IMR-90 (cell line): ENCODE measurements at regions not wholly inside any gene's neighbourhood (a gene's known extent, or its start where the extent isn't known, plus 50 kb on each side); places are given as distances from the start of the nearest gene placed in this dataset.

ENCODE experiments used
- ATAC-seq: fragments of 200-7000 bp; cut with Tn5 transposase; 2 replicates; pipeline ENCODE4 v1.9.1; 2020; ENCODE audit warnings: low read depth, mild to moderate bottlenecking, moderate library complexity
- BruUV-seq: library from RNA; stranded (reverse); fragments of 400-500 nt; replicated peaks from 2 replicates; lab custom pipeline; 2021; lab: Mats Ljungman, UMichigan
- CTCF ChIA-PET: fragments of 300-600 bp; formaldehyde crosslinking; extraction: SDS; loops from one replicate; lab custom pipeline; 2021; ENCODE audit warnings: antibody characterized with exemption; lab: Yijun Ruan, JAX
- POLR2A ChIA-PET: fragments of 300-600 bp; sonication (Branson Sonifier 250); formaldehyde crosslinking; loops from one replicate; lab custom pipeline; 2022; ENCODE audit warnings: antibody characterized with exemption; ENCODE audit not compliant: unreplicated experiment; lab: Charles Lee
- DNase-seq: peaks from one replicate; pipeline ENCODE4 v3.0.0; 2013
- H2AFZ ChIP-seq: replicated peaks from 2 replicates; pipeline ENCODE3; 2013; ENCODE audit warnings: low read length, mild to moderate bottlenecking; ENCODE audit not compliant: poor library complexity
- H2AK5ac ChIP-seq: 2 replicates; pipeline ENCODE4 v1.6.1; 2013; ENCODE audit warnings: low read depth, low read length, inconsistent platforms
- H2AK9ac ChIP-seq: replicated peaks from 2 replicates; pipeline ENCODE3; 2013; ENCODE audit warnings: mild to moderate bottlenecking, low read depth, low read length, moderate library complexity; ENCODE audit not compliant: poor library complexity
- H2BK120ac ChIP-seq: 2 replicates; pipeline ENCODE4 v1.6.1; 2013; ENCODE audit warnings: low read depth, low read length, inconsistent platforms
- H2BK15ac ChIP-seq: 3 replicates; pipeline ENCODE4 v1.6.1; 2013; ENCODE audit warnings: low read depth, low read length, inconsistent platforms
- H2BK20ac ChIP-seq: 2 replicates; pipeline ENCODE4 v1.6.1; 2013; ENCODE audit warnings: low read depth, mild to moderate bottlenecking, inconsistent platforms, low read length, moderate library complexity
- H2BK5ac ChIP-seq: 2 replicates; pipeline ENCODE4 v1.6.1; 2013; ENCODE audit warnings: mild to moderate bottlenecking, low read depth, low read length, inconsistent platforms; ENCODE audit not compliant: poor library complexity, severe bottlenecking
- H3K14ac ChIP-seq: replicated peaks from 2 replicates; pipeline ENCODE4 v1.6.1; 2013; ENCODE audit warnings: low read depth, low read length, inconsistent platforms
- H3K18ac ChIP-seq: 2 replicates; pipeline ENCODE4 v1.6.1; 2013; ENCODE audit warnings: low read depth, low read length, control low read depth
- H3K23ac ChIP-seq: 2 replicates; pipeline ENCODE4 v1.6.1; 2013; ENCODE audit warnings: low read depth, low read length, inconsistent platforms
- H3K27ac ChIP-seq: 2 replicates; pipeline ENCODE4 v1.5.1; 2013; ENCODE audit warnings: mild to moderate bottlenecking, control low read depth, low read length; ENCODE audit not compliant: insufficient read depth
- H3K27me3 ChIP-seq: 2 replicates; pipeline ENCODE4 v1.6.1; 2013; ENCODE audit warnings: low read length; ENCODE audit not compliant: control insufficient read depth, insufficient read depth
- H3K36me3 ChIP-seq: 2 replicates; pipeline ENCODE4 v1.6.1; 2013; ENCODE audit warnings: low read length, mixed read lengths; ENCODE audit not compliant: control insufficient read depth, insufficient read depth
- H3K4ac ChIP-seq: 2 replicates; pipeline ENCODE4 v1.6.1; 2013; ENCODE audit warnings: low read depth, low read length, inconsistent platforms
- H3K4me1 ChIP-seq: 2 replicates; pipeline ENCODE4 v1.6.1; 2013; ENCODE audit warnings: low read length, mixed read lengths; ENCODE audit not compliant: control insufficient read depth, insufficient read depth
- H3K4me2 ChIP-seq: 2 replicates; pipeline ENCODE4 v1.6.1; 2013; ENCODE audit warnings: low read depth, mild to moderate bottlenecking, control low read depth, low read length, moderate library complexity
- H3K4me3 ChIP-seq: 2 replicates; pipeline ENCODE4 v1.5.1; 2013; ENCODE audit warnings: low read depth, mild to moderate bottlenecking, control low read depth, low read length, moderate library complexity; ENCODE audit not compliant: insufficient read depth
- H3K56ac ChIP-seq: 2 replicates; pipeline ENCODE4 v1.6.1; 2013; ENCODE audit warnings: low read length, inconsistent platforms; ENCODE audit not compliant: insufficient read depth; ENCODE audit errors: extremely low read depth
- H3K79me1 ChIP-seq, 2 experiments: 2 replicates each; pipeline ENCODE4 v1.6.1; 2013; ENCODE audit warnings: low read length in 2 of 2, inconsistent platforms in 1 of 2, low read depth in 1 of 2
- H3K9ac ChIP-seq: 2 replicates; pipeline ENCODE4 v1.6.1; 2013; ENCODE audit warnings: low read depth, low read length, control low read depth
- H3K9me1 ChIP-seq: 2 replicates; pipeline ENCODE4 v1.6.1; 2013; ENCODE audit warnings: low read length, inconsistent platforms; ENCODE audit not compliant: insufficient read depth
- H3K9me3 ChIP-seq: 2 replicates; pipeline ENCODE4 v1.6.1; 2013; ENCODE audit warnings: low read length; ENCODE audit not compliant: control insufficient read depth, insufficient read depth
- H4K20me1 ChIP-seq: 2 replicates; pipeline ENCODE4 v1.6.1; 2013; ENCODE audit warnings: low read length, inconsistent platforms; ENCODE audit not compliant: insufficient read depth
- H4K5ac ChIP-seq: 2 replicates; pipeline ENCODE4 v1.6.1; 2013; ENCODE audit warnings: mild to moderate bottlenecking, low read depth, low read length, control low read depth
- H4K8ac ChIP-seq, 2 experiments: 2 replicates each; pipeline ENCODE4 v1.6.1; 2013; ENCODE audit warnings: low read depth in 2 of 2, low read length in 2 of 2, control low read depth in 1 of 2, inconsistent platforms in 1 of 2
- H4K91ac ChIP-seq: 2 replicates; pipeline ENCODE4 v1.6.1; 2013; ENCODE audit warnings: low read depth, low read length, inconsistent platforms; ENCODE audit not compliant: insufficient read depth
- CHD1 ChIP-seq: IDR thresholded peaks from 2 replicates; pipeline ENCODE4 v1.6.1; 2012; ENCODE audit warnings: low read depth, low read length, improper control_type of control experiment
- FOS ChIP-seq: fragments of 150-350 bp; IDR thresholded peaks from 2 replicates; pipeline ENCODE4 v1.6.1; 2016; ENCODE audit warnings: low read depth, low read length
- MAFK ChIP-seq: IDR thresholded peaks from 2 replicates; pipeline ENCODE4 v1.6.1; 2012; ENCODE audit warnings: low read depth, low read length, improper control_type of control experiment
- MXI1 ChIP-seq: IDR thresholded peaks from 2 replicates; pipeline ENCODE4 v1.6.1; 2012; ENCODE audit warnings: low read depth, mild to moderate bottlenecking, low read length, moderate library complexity, borderline replicate concordance
- POLR2A ChIP-seq: IDR thresholded peaks from 2 replicates; pipeline ENCODE4 v1.6.1; 2012; ENCODE audit warnings: mild to moderate bottlenecking, low read depth, low read length
- RAD21 ChIP-seq: IDR thresholded peaks from 2 replicates; pipeline ENCODE4 v1.6.1; 2012; ENCODE audit warnings: low read length, improper control_type of control experiment
- RCOR1 ChIP-seq: IDR thresholded peaks from 2 replicates; pipeline ENCODE4 v1.6.1; 2012; ENCODE audit warnings: mild to moderate bottlenecking, low read length, improper control_type of control experiment; ENCODE audit not compliant: insufficient replicate concordance
- RFX5 ChIP-seq: IDR thresholded peaks from 2 replicates; pipeline ENCODE4 v1.8.0; 2012; ENCODE audit warnings: low read depth, mild to moderate bottlenecking, low read length, moderate library complexity
- SMC3 ChIP-seq: fragments of 150-350 bp; IDR thresholded peaks from 2 replicates; pipeline ENCODE4 v1.6.1; 2016; ENCODE audit warnings: low read depth, mild to moderate bottlenecking, antibody characterized with exemption, low read length, moderate library complexity
- WGBS, 2 experiments: methylation state at CpG; one replicate each; pipeline versions ENCODE4 v1.1.5 to v1.1.7; 2013; ENCODE audit warnings: missing lambda C conversion rate in 2 of 2; ENCODE audit not compliant: insufficient read length in 1 of 2; ENCODE audit errors: extremely low coverage in 2 of 2; 5-methylcytosine and 5-hydroxymethylcytosine counted together
- dilution Hi-C: fragments of 300-500 bp; cut with HindIII; formaldehyde crosslinking; loops from one replicate; pipeline ENCODE4 v1.14.3; 2018; ENCODE audit warnings: low sequenced_read_pairs; ENCODE audit not compliant: unreplicated experiment
- in situ Hi-C: fragments of 300-500 bp; cut with MboI; formaldehyde crosslinking; loops from 3 replicates; pipeline ENCODE4 v1.14.3; 2019; ENCODE audit warnings: low sequenced_read_pairs, inconsistent platforms, mixed read lengths
- intact Hi-C: fragments of 100-400 bp; cut with micrococcal nuclease; formaldehyde crosslinking; loops from 2 replicates; pipeline ENCODE4 v1.10.0; 2022
- TF ChIP-seq, protein P1 (sequence below): fragments of 150-350 bp; IDR thresholded peaks from 2 replicates; pipeline ENCODE4 v1.6.1; 2016; ENCODE audit warnings: low read depth, mild to moderate bottlenecking, low read length, moderate library complexity, borderline replicate concordance
- TF ChIP-seq, protein P2 (sequence below): fragments of 150-350 bp; IDR thresholded peaks from 2 replicates; pipeline ENCODE4 v1.6.1; 2017; ENCODE audit warnings: mild to moderate bottlenecking, antibody characterized with exemption, low read length, low read depth
- TF ChIP-seq, protein P3 (sequence below): conservative IDR thresholded peaks from 2 replicates; pipeline ENCODE4 v1.5.1; 2012; ENCODE audit warnings: mild to moderate bottlenecking, low read depth, low read length, improper control_type of control experiment

DNA sequence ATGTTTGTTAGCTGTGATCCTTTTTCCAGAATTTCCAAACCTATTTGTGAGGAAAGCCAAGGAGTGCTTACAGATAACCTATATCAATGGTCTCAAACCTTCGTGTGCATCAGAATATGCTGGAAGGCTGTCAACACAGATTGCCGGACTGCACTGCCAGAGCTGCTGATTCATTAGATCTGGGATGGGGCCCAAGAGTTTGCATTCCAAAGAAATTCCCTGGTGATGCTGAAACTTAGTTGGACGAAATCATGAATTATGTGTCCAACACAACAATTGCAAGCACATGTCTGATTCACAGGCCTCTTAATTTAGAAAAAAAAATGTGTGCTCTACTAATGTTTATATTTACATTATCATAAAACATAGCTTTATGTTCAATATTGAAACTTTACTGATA lies 544.0 kb upstream of the AMOT start:
- H3K4me2 ChIP-seq: no peak overlapping the region
- intact Hi-C loops (no loop called here), dilution Hi-C loops (no loop called here), in situ Hi-C loops (no loop called here)
- H3K56ac ChIP-seq: no peak overlapping the region
- no peak overlapping the region for H2BK20ac ChIP-seq
- no peak overlapping the region for H2BK15ac ChIP-seq
- no peak overlapping the region for H2BK5ac ChIP-seq
- H3K27ac ChIP-seq: no peak overlapping the region
- H2AFZ ChIP-seq: no peak overlapping the region
- TF ChIP-seq SMC3 (no peak), RCOR1 (no peak), RFX5 (no peak), POLR2A (no peak), FOS (no peak), CHD1 (no peak), MXI1 (no peak), RAD21 (no peak), MAFK (no peak)
- TF ChIP-seq, protein P1, sequence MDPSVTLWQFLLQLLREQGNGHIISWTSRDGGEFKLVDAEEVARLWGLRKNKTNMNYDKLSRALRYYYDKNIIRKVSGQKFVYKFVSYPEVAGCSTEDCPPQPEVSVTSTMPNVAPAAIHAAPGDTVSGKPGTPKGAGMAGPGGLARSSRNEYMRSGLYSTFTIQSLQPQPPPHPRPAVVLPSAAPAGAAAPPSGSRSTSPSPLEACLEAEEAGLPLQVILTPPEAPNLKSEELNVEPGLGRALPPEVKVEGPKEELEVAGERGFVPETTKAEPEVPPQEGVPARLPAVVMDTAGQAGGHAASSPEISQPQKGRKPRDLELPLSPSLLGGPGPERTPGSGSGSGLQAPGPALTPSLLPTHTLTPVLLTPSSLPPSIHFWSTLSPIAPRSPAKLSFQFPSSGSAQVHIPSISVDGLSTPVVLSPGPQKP: no peak
- TF ChIP-seq, protein P2, sequence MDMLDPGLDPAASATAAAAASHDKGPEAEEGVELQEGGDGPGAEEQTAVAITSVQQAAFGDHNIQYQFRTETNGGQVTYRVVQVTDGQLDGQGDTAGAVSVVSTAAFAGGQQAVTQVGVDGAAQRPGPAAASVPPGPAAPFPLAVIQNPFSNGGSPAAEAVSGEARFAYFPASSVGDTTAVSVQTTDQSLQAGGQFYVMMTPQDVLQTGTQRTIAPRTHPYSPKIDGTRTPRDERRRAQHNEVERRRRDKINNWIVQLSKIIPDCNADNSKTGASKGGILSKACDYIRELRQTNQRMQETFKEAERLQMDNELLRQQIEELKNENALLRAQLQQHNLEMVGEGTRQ: no peak
- TF ChIP-seq, protein P3, sequence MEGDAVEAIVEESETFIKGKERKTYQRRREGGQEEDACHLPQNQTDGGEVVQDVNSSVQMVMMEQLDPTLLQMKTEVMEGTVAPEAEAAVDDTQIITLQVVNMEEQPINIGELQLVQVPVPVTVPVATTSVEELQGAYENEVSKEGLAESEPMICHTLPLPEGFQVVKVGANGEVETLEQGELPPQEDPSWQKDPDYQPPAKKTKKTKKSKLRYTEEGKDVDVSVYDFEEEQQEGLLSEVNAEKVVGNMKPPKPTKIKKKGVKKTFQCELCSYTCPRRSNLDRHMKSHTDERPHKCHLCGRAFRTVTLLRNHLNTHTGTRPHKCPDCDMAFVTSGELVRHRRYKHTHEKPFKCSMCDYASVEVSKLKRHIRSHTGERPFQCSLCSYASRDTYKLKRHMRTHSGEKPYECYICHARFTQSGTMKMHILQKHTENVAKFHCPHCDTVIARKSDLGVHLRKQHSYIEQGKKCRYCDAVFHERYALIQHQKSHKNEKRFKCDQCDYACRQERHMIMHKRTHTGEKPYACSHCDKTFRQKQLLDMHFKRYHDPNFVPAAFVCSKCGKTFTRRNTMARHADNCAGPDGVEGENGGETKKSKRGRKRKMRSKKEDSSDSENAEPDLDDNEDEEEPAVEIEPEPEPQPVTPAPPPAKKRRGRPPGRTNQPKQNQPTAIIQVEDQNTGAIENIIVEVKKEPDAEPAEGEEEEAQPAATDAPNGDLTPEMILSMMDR: no peak
- peak; percentile 41 for DNase-seq
- H3K4ac ChIP-seq: no peak overlapping the region
- no peaks in the 10 kb centered on the region; the same call in 1 of the 2 replicates for H3K27me3 ChIP-seq
- POLR2A ChIA-PET: interaction anchor here (0.6 kb wide), 1 partner anchor 1887 kb away, joined by 5 read pairs; no protein-coding TSS in a partner anchor
- H2AK5ac ChIP-seq: no peak overlapping the region
- WGBS, 2 experiments: no CpG with 5 or more reads among the region's 3 CpGs
- H3K79me1 ChIP-seq: no peaks in the 10 kb centered on the region
- H3K14ac ChIP-seq: no peak overlapping the region
- CTCF ChIA-PET: no interaction called here
- no peaks in the 10 kb centered on the region for H4K20me1 ChIP-seq
- no peaks in the 10 kb centered on the region for H3K9me1 ChIP-seq
- no peak for ATAC-seq
- no peak overlapping the region for H3K18ac ChIP-seq
- no peaks in the 10 kb centered on the region for H3K36me3 ChIP-seq
- H2AK9ac ChIP-seq: no peak overlapping the region
- H3K9ac ChIP-seq: no peak overlapping the region
- no peak overlapping the region for H4K8ac ChIP-seq
- no peak overlapping the region for H3K4me3 ChIP-seq
- H4K91ac ChIP-seq: no peak overlapping the region
- no peak overlapping the region for H3K23ac ChIP-seq
- no peak overlapping the region for H2BK120ac ChIP-seq
- no TSS peak for BruUV-seq
- H3K9me3 ChIP-seq: no peaks in the 10 kb centered on the region
- no peaks in the 10 kb centered on the region for H3K4me1 ChIP-seq
- no peak overlapping the region for H4K5ac ChIP-seq
